A549 (cell line): ENCODE measurements at regions not wholly inside any gene's neighbourhood (a gene's known extent, or its start where the extent isn't known, plus 50 kb on each side); places are given as distances from the start of the nearest gene placed in this dataset.

Experiments used
- CTCF ChIP-seq: fragments of >200 bp; sonication (Bioruptor Twin); formaldehyde crosslinking; IDR thresholded peaks from 3 replicates; pipeline ENCODE4 v1.5.1; 2016
- FOXS1 ChIP-seq: fragments of 250-450 bp; sonication (Bioruptor Pico); IDR thresholded peaks from 2 replicates; pipeline ENCODE4 v1.5.0; 2020; ENCODE audit warnings: mild to moderate bottlenecking, moderate library complexity
- JUN ChIP-seq, 2 experiments: fragments of >200 bp; sonication (Bioruptor Twin); formaldehyde crosslinking; IDR thresholded peaks; 2 replicates in 1 of 2; 3 replicates in 1 of 2; pipeline ENCODE4 v1.6.1; 2016 to 2017
- POLR2A ChIP-seq: IDR thresholded peaks from 2 replicates; pipeline ENCODE4 v1.6.1; 2012; ENCODE audit warnings: mild to moderate bottlenecking, low read length

- TF ChIP-seq FOXS1 = no peak
- TF ChIP-seq JUN (IDR thresholded peaks at IDR 0.05) = no peak
- no peak for TF ChIP-seq CTCF
- no peak for TF ChIP-seq POLR2A
Measured at GRCh38 chr11:29534836-29535235, 482.0 kb downstream of the KCNA4 start.
